ENCODE measurements at regions not wholly inside any gene's neighbourhood (a gene's known extent, or its start where the extent isn't known, plus 50 kb on each side); places are given as distances from the start of the nearest gene placed in this dataset.
A peak's percentile ranks its signal among the peaks of the same experiment; 100 is the strongest.

GRCh38 chr4:180805101-180805500, 1438.1 kb upstream of the TENM3 start:
- Histone ChIP-seq H3K9me3 (ENCODE audit: low read length) (no peaks in the 10 kb centered on the region), H3K4me3 (replicated peaks in 1 of 3; ENCODE audit: insufficient read depth in 1 of 3, low read depth in 2 of 3, low read length in 3 of 3) (no peak overlapping the region), H3K79me2 (ENCODE audit: insufficient read depth, low read length) (no peaks in the 10 kb centered on the region), H2AFZ (ENCODE audit: low read length) (no peak overlapping the region), H3K36me3 (replicated peaks in 1 of 2; ENCODE audit: control insufficient read depth in 1 of 2, insufficient read depth in 2 of 2, low read length in 2 of 2) (no peaks in the 10 kb centered on the region), H4K20me1 (ENCODE audit: insufficient read depth, low read length) (no peaks in the 10 kb centered on the region), H3K4me1 (ENCODE audit: insufficient read depth, low read length) (no peaks in the 10 kb centered on the region), H3K4me2 (ENCODE audit: low read depth, low read length) (no peak overlapping the region), H3K27ac (ENCODE audit: extremely low read length, insufficient read depth, low read length) (no peak overlapping the region), H3K9ac (ENCODE audit: insufficient read depth, low read depth, low read length) (no peak overlapping the region), H3K27me3 (ENCODE audit: control insufficient read depth in 1 of 2, insufficient read depth in 2 of 2, low read length in 2 of 2) (no peaks in the 10 kb centered on the region)
- ChIA-PET CTCF (ENCODE audit: low intra/inter-chr PET ratio, low total read pairs) (no interaction called here), POLR2A (no interaction called here)
- no peak for FAIRE-seq
- BruUV-seq (replicated peaks), result no TSS peak
- in situ Hi-C loops (cut with HindIII; ENCODE audit: extremely low pct_ligation_motif_present, low pct_unique_long_range_greater_than_20kb) (no loop called here), intact Hi-C loops (cut with micrococcal nuclease; ENCODE audit: unreplicated experiment) (no loop called here)
- no peak for DNase-seq (ENCODE audit: low spot score)
- TF ChIP-seq ZNF12 (CRISPR knock-in tag; IDR thresholded peaks at IDR 0.05) (no peak), MAFK (conservative IDR thresholded peaks at IDR 0.05 in 1 of 2, IDR thresholded peaks at IDR 0.05 in 1 of 2; ENCODE audit: low read length in 2 of 2) (peak in 1 of 2 experiments; percentile 74; a peak in 3 of 4 replicates), MAFF (IDR thresholded peaks at IDR 0.05; ENCODE audit: low read depth, low read length) (peak; percentile 48; the same call in 1 of the 2 replicates), NCOA5 (CRISPR knock-in tag; IDR thresholded peaks at IDR 0.05) (no peak), FOXK2 (IDR thresholded peaks at IDR 0.05) (no peak)
- 39% methylated on average over 4 of the region's 4 CpGs for WGBS (ENCODE audit: low lambda C conversion rate)
- ATAC-seq, result no peak

- ChIA-PET CTCF (ENCODE audit: low intra/inter-chr PET ratio, low total read pairs) (no interaction called here), POLR2A (no interaction called here)
- Histone ChIP-seq H2AFZ (ENCODE audit: low read length) (no peak overlapping the region), H3K4me1 (ENCODE audit: insufficient read depth, low read length) (no peaks in the 10 kb centered on the region), H4K20me1 (ENCODE audit: insufficient read depth, low read length) (no peaks in the 10 kb centered on the region), H3K9ac (ENCODE audit: insufficient read depth, low read depth, low read length) (no peak overlapping the region), H3K27me3 (ENCODE audit: control insufficient read depth in 1 of 2, insufficient read depth in 2 of 2, low read length in 2 of 2) (no peaks in the 10 kb centered on the region), H3K36me3 (replicated peaks in 1 of 2; ENCODE audit: control insufficient read depth in 1 of 2, insufficient read depth in 2 of 2, low read length in 2 of 2) (no peaks in the 10 kb centered on the region), H3K79me2 (ENCODE audit: insufficient read depth, low read length) (no peaks in the 10 kb centered on the region), H3K4me3 (replicated peaks in 1 of 3; ENCODE audit: insufficient read depth in 1 of 3, low read depth in 2 of 3, low read length in 3 of 3) (no peak overlapping the region), H3K4me2 (ENCODE audit: low read depth, low read length) (no peak overlapping the region), H3K9me3 (ENCODE audit: low read length) (no peaks in the 10 kb centered on the region), H3K27ac (ENCODE audit: extremely low read length, insufficient read depth, low read length) (no peak overlapping the region)
- WGBS (ENCODE audit: low lambda C conversion rate), result 0% methylated on average over 2 of the region's 2 CpGs
- in situ Hi-C loops (cut with HindIII; ENCODE audit: extremely low pct_ligation_motif_present, low pct_unique_long_range_greater_than_20kb), result no loop called here
- intact Hi-C loops (cut with micrococcal nuclease; ENCODE audit: unreplicated experiment), result no loop called here
- ATAC-seq, result no peak
- FAIRE-seq, result no peak
- no peak for DNase-seq (ENCODE audit: low spot score)
- BruUV-seq (replicated peaks), result no TSS peak
- TF ChIP-seq RARA (CRISPR knock-in tag; IDR thresholded peaks at IDR 0.05), result no peak
- TF ChIP-seq ZNF891 (CRISPR knock-in tag; IDR thresholded peaks at IDR 0.05), result no peak
- no peak for TF ChIP-seq FIP1L1 (IDR thresholded peaks at IDR 0.05; ENCODE audit: borderline replicate concordance, insufficient read depth, low read depth, low read length)
- no peak for TF ChIP-seq AGO1 (IDR thresholded peaks at IDR 0.05; ENCODE audit: low read depth, low read length, poor library complexity, severe bottlenecking)
- TF ChIP-seq YEATS4 (CRISPR knock-in tag; IDR thresholded peaks at IDR 0.05; ENCODE audit: borderline replicate concordance), result no peak
- no peak for TF ChIP-seq MTF1 (CRISPR knock-in tag; IDR thresholded peaks at IDR 0.05)
- no peak for TF ChIP-seq ZSCAN22 (CRISPR knock-in tag; IDR thresholded peaks at IDR 0.05)
- TF ChIP-seq ZNF83 (CRISPR knock-in tag; IDR thresholded peaks at IDR 0.05; ENCODE audit: borderline replicate concordance), result no peak
- TF ChIP-seq JDP2 (CRISPR knock-in tag; IDR thresholded peaks at IDR 0.05; ENCODE audit: borderline replicate concordance), result no peak
- TF ChIP-seq ZNF235 (CRISPR knock-in tag; IDR thresholded peaks at IDR 0.05; ENCODE audit: borderline replicate concordance), result no peak
- TF ChIP-seq ZNF558 (CRISPR knock-in tag; IDR thresholded peaks at IDR 0.05; ENCODE audit: borderline replicate concordance), result no peak
- no peak for TF ChIP-seq DNMT1 (CRISPR knock-in tag; IDR thresholded peaks at IDR 0.05)
- TF ChIP-seq ZHX1 (CRISPR knock-in tag; IDR thresholded peaks at IDR 0.05; ENCODE audit: low read depth), result no peak
- no peak for TF ChIP-seq EED (CRISPR knock-in tag; IDR thresholded peaks at IDR 0.05)
Measured at GRCh38 chr4:180808862-180809261, 1434.3 kb upstream of the TENM3 start.

All from HepG2 (cell line).